Progenitor cell of endocrine pancreas (in vitro differentiated cells): ENCODE measurements at regions not wholly inside any gene's neighbourhood (a gene's known extent, or its start where the extent isn't known, plus 50 kb on each side); places are given as distances from the start of the nearest gene placed in this dataset.

Experiments used
- DNase-seq: peaks from one replicate; pipeline ENCODE4 v3.0.0; 2021; ENCODE audit warnings: low spot score; ENCODE audit not compliant: unreplicated experiment
- H3K27ac Mint-ChIP-seq: 2 replicates; pipeline ENCODE4 v1.8.0; 2021; ENCODE audit warnings: mild to moderate bottlenecking, moderate library complexity, mixed read lengths
- H3K27me3 Mint-ChIP-seq: 2 replicates; pipeline ENCODE4 v1.8.0; 2021; ENCODE audit warnings: mixed read lengths
- H3K36me3 Mint-ChIP-seq: 2 replicates; pipeline ENCODE4 v1.8.0; 2022; ENCODE audit warnings: mixed read lengths; ENCODE audit not compliant: insufficient read depth
- H3K4me1 Mint-ChIP-seq: 2 replicates; pipeline ENCODE4 v1.8.0; 2021; ENCODE audit warnings: low read depth, mixed read lengths
- H3K4me3 Mint-ChIP-seq: 2 replicates; pipeline ENCODE4 v1.8.0; 2021; ENCODE audit warnings: low read depth, mild to moderate bottlenecking, moderate library complexity, mixed read lengths
- H3K9me3 Mint-ChIP-seq: 2 replicates; pipeline ENCODE4 v1.8.0; 2021; ENCODE audit warnings: low read depth, mixed read lengths
- TF ChIP-seq, protein P1 (sequence below): fragments of 200-600 bp; sonication (generic); IDR thresholded peaks from one replicate; pipeline ENCODE4 v1.5.0; 2021; ENCODE audit warnings: antibody characterized with exemption, mild to moderate bottlenecking; ENCODE audit not compliant: unreplicated experiment

- Mint-ChIP-seq H3K27ac (no peak overlapping the region), H3K27me3 (peaks cover 10% of the 10 kb centered on the region), H3K9me3 (no peaks in the 10 kb centered on the region), H3K36me3 (no peaks in the 10 kb centered on the region), H3K4me1 (peaks cover 6% of the 10 kb centered on the region), H3K4me3 (no peak overlapping the region)
- TF ChIP-seq, protein P1, sequence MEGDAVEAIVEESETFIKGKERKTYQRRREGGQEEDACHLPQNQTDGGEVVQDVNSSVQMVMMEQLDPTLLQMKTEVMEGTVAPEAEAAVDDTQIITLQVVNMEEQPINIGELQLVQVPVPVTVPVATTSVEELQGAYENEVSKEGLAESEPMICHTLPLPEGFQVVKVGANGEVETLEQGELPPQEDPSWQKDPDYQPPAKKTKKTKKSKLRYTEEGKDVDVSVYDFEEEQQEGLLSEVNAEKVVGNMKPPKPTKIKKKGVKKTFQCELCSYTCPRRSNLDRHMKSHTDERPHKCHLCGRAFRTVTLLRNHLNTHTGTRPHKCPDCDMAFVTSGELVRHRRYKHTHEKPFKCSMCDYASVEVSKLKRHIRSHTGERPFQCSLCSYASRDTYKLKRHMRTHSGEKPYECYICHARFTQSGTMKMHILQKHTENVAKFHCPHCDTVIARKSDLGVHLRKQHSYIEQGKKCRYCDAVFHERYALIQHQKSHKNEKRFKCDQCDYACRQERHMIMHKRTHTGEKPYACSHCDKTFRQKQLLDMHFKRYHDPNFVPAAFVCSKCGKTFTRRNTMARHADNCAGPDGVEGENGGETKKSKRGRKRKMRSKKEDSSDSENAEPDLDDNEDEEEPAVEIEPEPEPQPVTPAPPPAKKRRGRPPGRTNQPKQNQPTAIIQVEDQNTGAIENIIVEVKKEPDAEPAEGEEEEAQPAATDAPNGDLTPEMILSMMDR: no peak
- DNase-seq: no peak
Observed at GRCh38 chr6:19664050-19664449, 173.1 kb upstream of the ID4 start.

GRCh38 chr6:19664878-19665612, 172.1 kb upstream of the ID4 start:
- no peak overlapping the region for H3K4me3 Mint-ChIP-seq
- no peaks in the 10 kb centered on the region for H3K9me3 Mint-ChIP-seq
- H3K4me1 Mint-ChIP-seq: peaks cover 6% of the 10 kb centered on the region

GRCh38 chr6:19665613-19665909, 171.6 kb upstream of the ID4 start:
- TF ChIP-seq, protein P1: no peak
- Mint-ChIP-seq H3K4me1 (peaks cover 6% of the 10 kb centered on the region), H3K27me3 (peaks cover 10% of the 10 kb centered on the region), H3K36me3 (no peaks in the 10 kb centered on the region), H3K9me3 (no peaks in the 10 kb centered on the region), H3K27ac (no peak overlapping the region), H3K4me3 (no peak overlapping the region)
- no peak for DNase-seq

More at GRCh38 chr6:19664878-19665612, 172.1 kb upstream of the ID4 start:
- TF ChIP-seq, protein P1: no peak
- H3K27ac Mint-ChIP-seq: no peak overlapping the region
- peaks cover 10% of the 10 kb centered on the region for H3K27me3 Mint-ChIP-seq
- H3K36me3 Mint-ChIP-seq: no peaks in the 10 kb centered on the region
- no peak for DNase-seq

GRCh38 chr6:19668710-19669109, 168.5 kb upstream of the ID4 start:
- TF ChIP-seq, protein P1: no peak
- peaks cover 6% of the 10 kb centered on the region for H3K4me1 Mint-ChIP-seq

GRCh38 chr6:19669206-19669605, 168.0 kb upstream of the ID4 start:
- H3K9me3 Mint-ChIP-seq: no peaks in the 10 kb centered on the region
- peaks cover 6% of the 10 kb centered on the region for H3K4me1 Mint-ChIP-seq
- no peaks in the 10 kb centered on the region for H3K36me3 Mint-ChIP-seq
- TF ChIP-seq, protein P1: no peak
- DNase-seq: no peak
- peaks cover 6% of the 10 kb centered on the region for H3K27me3 Mint-ChIP-seq
- no peak overlapping the region for H3K4me3 Mint-ChIP-seq
- no peak overlapping the region for H3K27ac Mint-ChIP-seq

More at GRCh38 chr6:19668710-19669109, 168.5 kb upstream of the ID4 start:
- no peak overlapping the region for H3K27ac Mint-ChIP-seq
- DNase-seq: no peak
- no peaks in the 10 kb centered on the region for H3K9me3 Mint-ChIP-seq
- H3K36me3 Mint-ChIP-seq: no peaks in the 10 kb centered on the region
- no peak overlapping the region for H3K4me3 Mint-ChIP-seq
- H3K27me3 Mint-ChIP-seq: peaks cover 7% of the 10 kb centered on the region
